Stomach (tissue), 4 donors: ENCODE measurements at regions not wholly inside any gene's neighbourhood (a gene's known extent, or its start where the extent isn't known, plus 50 kb on each side); places are given as distances from the start of the nearest gene placed in this dataset.

Experiments
- CTCF ChIP-seq, 7 experiments: fragments of 450-650 bp in 4 of 7; fragments of 200-600 bp in 3 of 7; sonication (generic) in 3 of 7; IDR thresholded peaks; one replicate each; pipeline ENCODE4 v1.5.1; 2016 to 2019; ENCODE audit warnings: antibody characterized with exemption in 7 of 7, control low read depth in 2 of 7, mild to moderate bottlenecking in 1 of 7
- EP300 ChIP-seq: sonication (generic); formaldehyde crosslinking; IDR thresholded peaks from one replicate; pipeline ENCODE4 v1.6.1; 2017; ENCODE audit warnings: antibody characterized with exemption
- POLR2A ChIP-seq, 4 donors: fragments of 450-650 bp; IDR thresholded peaks; one replicate each; pipeline ENCODE4 v1.6.1; 2016; ENCODE audit warnings: antibody characterized with exemption in 4 of 4, control low read depth in 2 of 4, mild to moderate bottlenecking in 1 of 4, moderate library complexity in 1 of 4

- TF ChIP-seq CTCF (IDR thresholded peaks at IDR 0.05), result no peak
- TF ChIP-seq EP300, result no peak
- TF ChIP-seq POLR2A (IDR thresholded peaks at IDR 0.05), result no peak
Measured at GRCh38 chr16:26930786-26931581, 135.7 kb upstream of the C16orf82 start.
